Endothelial cell of umbilical vein (primary cell): ENCODE measurements at regions not wholly inside any gene's neighbourhood (a gene's known extent, or its start where the extent isn't known, plus 50 kb on each side); places are given as distances from the start of the nearest gene placed in this dataset.

ENCODE experiments used
- BruUV-seq: library from RNA; stranded (reverse); fragments of 400-500 nt; replicated peaks from 2 replicates; lab custom pipeline; 2021; lab: Mats Ljungman, UMichigan
- CTCF ChIA-PET: fragments of 300-600, 350-600 bp; sonication (Branson Sonifier 250); formaldehyde crosslinking; loops from one replicate; lab custom pipeline; 2021; ENCODE audit warnings: antibody characterized with exemption, inconsistent platforms; lab: Charles Lee
- POLR2A ChIA-PET: fragments of 300-600, 350-600 bp; sonication (Branson Sonifier 250); formaldehyde crosslinking; loops from one replicate; lab custom pipeline; 2021; ENCODE audit warnings: antibody characterized with exemption, inconsistent platforms; lab: Charles Lee
- DNase-seq: peaks from one replicate; pipeline ENCODE4 v3.0.0-alpha.2; 2011; ENCODE audit warnings: low read depth, low spot score
- FAIRE-seq: peaks from 2 replicates; lab custom pipeline; 2011; peaks lifted over from hg19 to GRCh38; lab: Jason Lieb, UNC
- H2AFZ ChIP-seq: 2 replicates; pipeline ENCODE4 v1.6.0; 2012; ENCODE audit warnings: low read depth, low read length, control low read depth, inconsistent platforms
- H3K27ac ChIP-seq: 2 replicates; pipeline ENCODE4 v1.5.1; 2011; ENCODE audit warnings: low read depth, mild to moderate bottlenecking, control low read depth, low read length, moderate library complexity; ENCODE audit not compliant: insufficient read depth
- H3K27me3 ChIP-seq, 2 experiments: 2 replicates each; pipeline versions ENCODE4 v1.6.0 to v1.6.1; 2011; ENCODE audit warnings: low read length in 2 of 2, mixed read lengths in 1 of 2; ENCODE audit not compliant: control insufficient read depth in 2 of 2, insufficient read depth in 2 of 2
- H3K36me3 ChIP-seq, 2 experiments: 2 replicates in 1 of 2; 3 replicates in 1 of 2; pipeline ENCODE4 v1.5.1; 2011; ENCODE audit warnings: low read length in 2 of 2, mild to moderate bottlenecking in 1 of 2, moderate library complexity in 1 of 2; ENCODE audit not compliant: control insufficient read depth in 2 of 2, insufficient read depth in 2 of 2; ENCODE audit errors: extremely low read depth in 1 of 2
- H3K4me1 ChIP-seq: 3 replicates; pipeline ENCODE4 v1.5.1; 2011; ENCODE audit warnings: mild to moderate bottlenecking, low read length; ENCODE audit not compliant: control insufficient read depth, insufficient read depth; ENCODE audit errors: extremely low read depth
- H3K4me2 ChIP-seq: 2 replicates; pipeline ENCODE4 v1.6.1; 2011; ENCODE audit warnings: low read length, control low read depth, mixed read lengths; ENCODE audit not compliant: insufficient read depth
- H3K4me3 ChIP-seq, 3 experiments: fragments of 200-600 bp in 1 of 3; sonication (generic), shearing (Covaris generic) in 1 of 3; replicated peaks in 1 of 3; 2 replicates each; pipeline ENCODE4 v1.5.1; 2011 to 2016; ENCODE audit warnings: control low read depth in 3 of 3, low read length in 3 of 3, mild to moderate bottlenecking in 2 of 3, inconsistent platforms in 1 of 3, low read depth in 1 of 3, moderate library complexity in 1 of 3; ENCODE audit not compliant: insufficient read depth in 1 of 3
- H3K79me2 ChIP-seq: 2 replicates; pipeline ENCODE4 v1.6.0; 2012; ENCODE audit warnings: low read length, inconsistent platforms; ENCODE audit not compliant: control insufficient read depth, insufficient read depth
- H3K9ac ChIP-seq: replicated peaks from 2 replicates; pipeline ENCODE3; 2011; ENCODE audit warnings: low read length, control low read depth; ENCODE audit not compliant: insufficient read depth; ENCODE audit errors: extremely low read depth
- H3K9me1 ChIP-seq: replicated peaks from 3 replicates; pipeline ENCODE4 v1.6.0; 2011; ENCODE audit warnings: mild to moderate bottlenecking, low read length; ENCODE audit not compliant: control insufficient read depth, insufficient read depth; ENCODE audit errors: extremely low read depth
- H3K9me3 ChIP-seq: replicated peaks from 2 replicates; pipeline ENCODE4 v1.5.1; 2012; ENCODE audit warnings: low read length, inconsistent platforms; ENCODE audit not compliant: control insufficient read depth, insufficient read depth
- H4K20me1 ChIP-seq: replicated peaks from 2 replicates; pipeline ENCODE3; 2011; ENCODE audit warnings: mild to moderate bottlenecking, low read length; ENCODE audit not compliant: control insufficient read depth, insufficient read depth; ENCODE audit errors: extremely low read depth
- CTCF ChIP-seq, 2 donors: IDR thresholded peaks; 1 replicate in 1 of 2; 2 replicates in 1 of 2; pipeline ENCODE4 v1.5.1; 2011; ENCODE audit warnings: low read length in 2 of 2, mild to moderate bottlenecking in 2 of 2, moderate library complexity in 2 of 2, control low read depth in 1 of 2, inconsistent platforms in 1 of 2, low read depth in 1 of 2; ENCODE audit not compliant: insufficient read depth in 1 of 2; ENCODE audit errors: extremely low read depth in 1 of 2
- EZH2 ChIP-seq: IDR thresholded peaks from 2 replicates; pipeline ENCODE4 v1.6.1; 2012; ENCODE audit warnings: borderline replicate concordance, low read depth, mild to moderate bottlenecking, moderate library complexity, low read length, inconsistent platforms; ENCODE audit not compliant: severe bottlenecking
- FOS ChIP-seq: IDR thresholded peaks from 2 replicates; pipeline ENCODE4 v1.6.1; 2011; ENCODE audit warnings: mild to moderate bottlenecking, low read length, moderate library complexity, borderline replicate concordance; ENCODE audit not compliant: insufficient read depth
- GATA2 ChIP-seq: IDR thresholded peaks from 2 replicates; pipeline ENCODE4 v1.7.0; 2011; ENCODE audit warnings: low read depth, mild to moderate bottlenecking, moderate library complexity, mixed read lengths, low read length; ENCODE audit not compliant: insufficient read length, insufficient read depth
- JUN ChIP-seq: IDR thresholded peaks from 2 replicates; pipeline ENCODE4 v1.6.1; 2011; ENCODE audit warnings: borderline replicate concordance, low read depth; ENCODE audit not compliant: insufficient read length, insufficient read depth
- MAX ChIP-seq: IDR thresholded peaks from 2 replicates; pipeline ENCODE4 v1.6.1; 2011; ENCODE audit not compliant: insufficient read depth, insufficient read length
- MYC ChIP-seq: IDR thresholded peaks from one replicate; pipeline ENCODE4 v1.6.1; 2011; ENCODE audit warnings: mild to moderate bottlenecking, low read depth, low read length
- POLR2A ChIP-seq: IDR thresholded peaks from 2 replicates; pipeline ENCODE4 v1.6.1; 2012; ENCODE audit warnings: low read depth, mild to moderate bottlenecking, control low read depth, low read length
- POLR2AphosphoS5 ChIP-seq: IDR thresholded peaks from 2 replicates; pipeline ENCODE4 v1.6.1; 2012; ENCODE audit warnings: low read depth, mild to moderate bottlenecking, control low read depth, low read length, moderate library complexity; ENCODE audit not compliant: insufficient read depth
- dilution Hi-C: fragments of 300-500 bp; cut with MboI; formaldehyde crosslinking; loops from one replicate; pipeline ENCODE4 v1.15.0; 2019; ENCODE audit warnings: low sequenced_read_pairs; ENCODE audit not compliant: extremely low pct_ligation_motif_present
- intact Hi-C: fragments of 100-400 bp; cut with micrococcal nuclease; formaldehyde crosslinking; loops from one replicate; pipeline ENCODE4 v1.10.0; 2022

DNA sequence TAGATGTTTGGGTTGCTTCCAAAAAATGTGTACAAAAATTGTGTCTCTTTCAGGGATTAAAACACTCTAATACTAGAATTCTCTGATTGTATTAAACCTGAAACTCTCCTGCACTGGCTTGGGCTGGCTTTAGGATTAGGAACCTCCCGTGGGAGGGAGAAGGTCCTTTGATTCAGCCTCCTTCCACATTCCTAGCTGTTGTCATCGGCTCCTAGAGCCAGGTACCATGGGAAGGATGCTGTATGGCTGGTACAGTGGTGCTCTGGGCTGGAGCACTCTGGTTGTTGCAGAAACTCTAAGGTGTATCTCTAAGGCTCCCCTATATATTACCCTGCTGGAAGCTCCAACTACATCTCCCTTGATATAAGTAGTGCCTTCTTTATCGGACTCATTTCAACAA lies 245.2 kb upstream of the FOXK1 start:
- Histone ChIP-seq H3K9me1 (no peaks in the 10 kb centered on the region), H3K9me3 (peaks cover 2% of the 10 kb centered on the region), H3K4me2 (no peak overlapping the region), H3K9ac (no peak overlapping the region), H3K27me3 (no peaks in the 10 kb centered on the region), H3K4me1 (no peaks in the 10 kb centered on the region), H3K36me3 (no peaks in the 10 kb centered on the region), H4K20me1 (no peaks in the 10 kb centered on the region), H3K79me2 (no peaks in the 10 kb centered on the region), H2AFZ (no peak overlapping the region), H3K4me3 (no peak overlapping the region), H3K27ac (no peak overlapping the region)
- BruUV-seq = no TSS peak
- dilution Hi-C loops = no loop called here
- TF ChIP-seq POLR2A = no peak
- no peak for TF ChIP-seq MYC
- TF ChIP-seq EZH2 = no peak
- intact Hi-C loops = no loop called here
- CTCF ChIA-PET = no interaction called here
- no peak for FAIRE-seq
- no peak for DNase-seq
- POLR2A ChIA-PET = no interaction called here

GRCh38 chr7:4437916-4438315 lies 244.2 kb upstream of the FOXK1 start:
- H3K79me2 ChIP-seq = no peaks in the 10 kb centered on the region
- CTCF ChIA-PET = no interaction called here
- TF ChIP-seq POLR2A (no peak), CTCF (IDR thresholded peaks at IDR 0.05; ENCODE audit: extremely low read depth in 1 of 2, insufficient read depth in 1 of 2, low read depth in 1 of 2, low read length in 2 of 2) (no peak), JUN (no peak), MAX (no peak), FOS (no peak), GATA2 (no peak), EZH2 (no peak), POLR2AphosphoS5 (no peak), MYC (no peak)
- FAIRE-seq = no peak
- dilution Hi-C loops = no loop called here
- H3K9ac ChIP-seq = no peak overlapping the region
- H4K20me1 ChIP-seq = no peaks in the 10 kb centered on the region
- no peaks in the 10 kb centered on the region for H3K9me1 ChIP-seq
- no peaks in the 10 kb centered on the region for H3K36me3 ChIP-seq
- no peak overlapping the region for H2AFZ ChIP-seq
- POLR2A ChIA-PET = no interaction called here
- no peak for DNase-seq
- H3K27ac ChIP-seq = no peak overlapping the region
- BruUV-seq = no TSS peak
- intact Hi-C loops = no loop called here
- H3K4me1 ChIP-seq = no peaks in the 10 kb centered on the region
- peaks cover 2% of the 10 kb centered on the region for H3K9me3 ChIP-seq
- no peak overlapping the region for H3K4me3 ChIP-seq
- no peak overlapping the region for H3K4me2 ChIP-seq
- no peaks in the 10 kb centered on the region for H3K27me3 ChIP-seq
